Liver (tissue), 8 donors: ENCODE measurements at regions not wholly inside any gene's neighbourhood (a gene's known extent, or its start where the extent isn't known, plus 50 kb on each side); places are given as distances from the start of the nearest gene placed in this dataset.

Experiments
- DNase-seq: peaks from one replicate; pipeline ENCODE4 v3.0.0-alpha.2; 2017; ENCODE audit warnings: low spot score
- H3K27ac ChIP-seq, 2 donors: one replicate each; pipeline ENCODE4 v1.7.0; 2013; ENCODE audit warnings: inconsistent platforms in 2 of 2, low read length in 2 of 2, control low read depth in 1 of 2, low read depth in 1 of 2, mild to moderate bottlenecking in 1 of 2
- H3K27me3 ChIP-seq, 4 donors: one replicate each; pipeline versions ENCODE4 v1.6.1 to v1.7.0; 2013; ENCODE audit warnings: low read length in 3 of 4, inconsistent platforms in 1 of 4, mild to moderate bottlenecking in 1 of 4, moderate library complexity in 1 of 4; ENCODE audit not compliant: control insufficient read depth in 4 of 4, insufficient read depth in 4 of 4
- H3K36me3 ChIP-seq, 4 donors: one replicate each; pipeline versions ENCODE4 v1.6.1 to v1.7.0; 2013; ENCODE audit warnings: low read length in 3 of 4, mild to moderate bottlenecking in 3 of 4, low read depth in 1 of 4, moderate library complexity in 1 of 4; ENCODE audit not compliant: control insufficient read depth in 4 of 4, insufficient read depth in 3 of 4
- H3K4me1 ChIP-seq, 4 donors: one replicate each; pipeline versions ENCODE4 v1.6.1 to v1.7.0; 2013; ENCODE audit warnings: low read length in 3 of 4, mild to moderate bottlenecking in 3 of 4, moderate library complexity in 1 of 4; ENCODE audit not compliant: control insufficient read depth in 4 of 4, insufficient read depth in 4 of 4
- H3K4me3 ChIP-seq, 3 donors: one replicate each; pipeline versions ENCODE4 v1.6.1 to v1.7.0; 2013; ENCODE audit warnings: low read length in 3 of 3, control low read depth in 1 of 3, low read depth in 1 of 3, mild to moderate bottlenecking in 1 of 3
- H3K9ac ChIP-seq, 2 donors: one replicate each; pipeline ENCODE4 v1.7.0; 2013; ENCODE audit warnings: low read length in 2 of 2, mild to moderate bottlenecking in 2 of 2, moderate library complexity in 2 of 2, control low read depth in 1 of 2, low read depth in 1 of 2
- H3K9me3 ChIP-seq, 4 donors: one replicate each; pipeline versions ENCODE4 v1.6.1 to v1.7.0; 2013; ENCODE audit warnings: low read length in 3 of 4; ENCODE audit not compliant: control insufficient read depth in 4 of 4
- FOXA1 ChIP-seq: IDR thresholded peaks from 2 replicates; pipeline ENCODE4 v1.6.1; 2016; ENCODE audit warnings: antibody characterized with exemption
- FOXA2 ChIP-seq: IDR thresholded peaks from 2 replicates; pipeline ENCODE4 v1.6.1; 2016; ENCODE audit warnings: antibody characterized with exemption
- GABPA ChIP-seq, 2 donors: IDR thresholded peaks in 1 of 2; conservative IDR thresholded peaks in 1 of 2; 2 replicates each; pipeline ENCODE4 v1.6.1; 2016; ENCODE audit warnings: antibody characterized with exemption in 2 of 2, mild to moderate bottlenecking in 1 of 2, moderate library complexity in 1 of 2
- NR2F2 ChIP-seq: IDR thresholded peaks from 2 replicates; pipeline ENCODE4 v1.6.1; 2016; ENCODE audit warnings: antibody characterized with exemption
- RAD21 ChIP-seq, 2 donors: IDR thresholded peaks; 2 replicates each; pipeline ENCODE4 v1.6.1; 2016; ENCODE audit warnings: antibody characterized with exemption in 2 of 2, mild to moderate bottlenecking in 2 of 2
- RXRA ChIP-seq, 2 donors: IDR thresholded peaks; 2 replicates each; pipeline ENCODE4 v1.6.1; 2017 to 2018; ENCODE audit warnings: antibody characterized with exemption in 2 of 2, mild to moderate bottlenecking in 1 of 2
- SP1 ChIP-seq: IDR thresholded peaks from 2 replicates; pipeline ENCODE4 v1.6.1; 2018; ENCODE audit warnings: antibody characterized with exemption, mild to moderate bottlenecking
- TAF1 ChIP-seq: conservative IDR thresholded peaks from 2 replicates; pipeline ENCODE4 v1.6.1; 2016; ENCODE audit warnings: antibody characterized with exemption, mild to moderate bottlenecking
- YY1 ChIP-seq: IDR thresholded peaks from 2 replicates; pipeline ENCODE4 v1.6.1; 2016; ENCODE audit warnings: antibody characterized with exemption, mild to moderate bottlenecking
- WGBS: extraction: QIAGEN DNeasy Blood & Tissue Kit; methylation state at CpG from one replicate; pipeline ENCODE4 v1.1.7; 2013; 5-methylcytosine and 5-hydroxymethylcytosine counted together
- TF ChIP-seq, protein P1 (sequence below): fragments of 150-350 bp; IDR thresholded peaks from 2 replicates; pipeline ENCODE4 v1.5.1; 2017; ENCODE audit warnings: improper control_type of control experiment, low read depth, low read length; ENCODE audit not compliant: missing input control
- TF ChIP-seq, protein P2 (sequence below): IDR thresholded peaks from 2 replicates; pipeline ENCODE4 v1.6.1; 2016; ENCODE audit warnings: antibody characterized with exemption
- TF ChIP-seq, protein P3 (sequence below): IDR thresholded peaks from 2 replicates; pipeline ENCODE4 v1.6.1; 2016; ENCODE audit warnings: antibody characterized with exemption, mild to moderate bottlenecking
- donor health status: healthy.
- donor health status: healthy.
- donor health status: healthy.
- donor health status: healthy.
- donor health status: healthy.

DNA sequence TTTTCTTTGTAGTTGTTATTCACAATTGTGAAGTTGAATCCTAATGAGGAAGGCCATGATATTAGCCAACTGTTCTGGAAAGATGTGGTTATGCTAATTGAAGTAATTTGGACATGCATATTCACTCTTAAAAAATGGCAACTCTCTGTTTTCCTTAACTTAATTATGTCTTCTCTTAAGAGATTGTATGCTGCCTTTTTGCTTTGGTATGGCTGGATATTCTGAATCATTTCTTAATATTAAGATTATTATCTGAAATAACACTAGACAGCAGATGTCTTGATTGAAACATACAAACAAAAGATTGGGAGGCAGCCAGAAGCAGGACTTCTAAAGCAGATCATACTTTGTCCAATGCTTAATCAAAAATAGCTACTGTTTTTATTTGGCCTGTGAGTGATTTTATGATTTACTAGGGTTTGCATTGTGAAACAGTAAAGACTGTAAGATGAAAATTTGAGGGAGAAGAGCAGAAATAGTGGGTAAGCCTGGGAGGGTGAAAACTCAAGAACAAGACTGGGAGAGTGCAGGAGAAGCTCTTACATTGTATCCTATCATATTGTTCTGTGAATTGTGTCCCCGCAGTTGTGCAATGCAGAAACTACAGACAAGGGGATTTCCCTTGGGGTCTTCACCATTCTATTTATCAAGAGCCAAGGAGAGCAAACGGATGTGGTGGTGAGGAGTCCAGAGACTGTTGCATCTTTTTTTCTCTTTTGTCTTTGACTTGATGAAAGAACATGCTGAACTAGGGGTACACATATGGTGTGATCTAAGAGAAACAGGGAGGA is 554.8 kb downstream of the TUSC7 start (continued):
- TF ChIP-seq, protein P1, sequence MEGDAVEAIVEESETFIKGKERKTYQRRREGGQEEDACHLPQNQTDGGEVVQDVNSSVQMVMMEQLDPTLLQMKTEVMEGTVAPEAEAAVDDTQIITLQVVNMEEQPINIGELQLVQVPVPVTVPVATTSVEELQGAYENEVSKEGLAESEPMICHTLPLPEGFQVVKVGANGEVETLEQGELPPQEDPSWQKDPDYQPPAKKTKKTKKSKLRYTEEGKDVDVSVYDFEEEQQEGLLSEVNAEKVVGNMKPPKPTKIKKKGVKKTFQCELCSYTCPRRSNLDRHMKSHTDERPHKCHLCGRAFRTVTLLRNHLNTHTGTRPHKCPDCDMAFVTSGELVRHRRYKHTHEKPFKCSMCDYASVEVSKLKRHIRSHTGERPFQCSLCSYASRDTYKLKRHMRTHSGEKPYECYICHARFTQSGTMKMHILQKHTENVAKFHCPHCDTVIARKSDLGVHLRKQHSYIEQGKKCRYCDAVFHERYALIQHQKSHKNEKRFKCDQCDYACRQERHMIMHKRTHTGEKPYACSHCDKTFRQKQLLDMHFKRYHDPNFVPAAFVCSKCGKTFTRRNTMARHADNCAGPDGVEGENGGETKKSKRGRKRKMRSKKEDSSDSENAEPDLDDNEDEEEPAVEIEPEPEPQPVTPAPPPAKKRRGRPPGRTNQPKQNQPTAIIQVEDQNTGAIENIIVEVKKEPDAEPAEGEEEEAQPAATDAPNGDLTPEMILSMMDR: no peak

DNA sequence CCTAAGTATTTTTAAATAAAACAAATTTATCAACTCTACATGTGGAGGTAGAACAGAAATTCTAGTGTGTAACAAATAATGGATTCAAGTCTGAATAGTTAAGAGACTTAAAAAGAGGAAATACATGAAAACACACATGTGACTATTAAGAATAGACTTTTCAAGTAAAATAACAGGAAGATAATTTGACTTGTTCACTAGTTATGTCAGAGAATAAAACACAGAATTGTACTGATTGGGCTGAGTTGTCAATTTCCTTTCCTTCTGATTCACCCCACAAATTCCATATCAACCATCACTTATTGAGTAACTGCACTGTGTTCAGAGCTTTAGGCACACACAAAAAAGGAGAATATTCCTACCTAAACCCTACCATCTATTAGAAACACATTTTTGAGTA is 557.2 kb downstream of the TUSC7 start:
- DNase-seq: no peak
- TF ChIP-seq, protein P2, sequence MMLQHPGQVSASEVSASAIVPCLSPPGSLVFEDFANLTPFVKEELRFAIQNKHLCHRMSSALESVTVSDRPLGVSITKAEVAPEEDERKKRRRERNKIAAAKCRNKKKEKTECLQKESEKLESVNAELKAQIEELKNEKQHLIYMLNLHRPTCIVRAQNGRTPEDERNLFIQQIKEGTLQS: no peak
- TF ChIP-seq NR2F2: no peak
- no peak for TF ChIP-seq YY1
- TF ChIP-seq SP1: no peak
- no peak for TF ChIP-seq FOXA1
- TF ChIP-seq FOXA2: no peak
- TF ChIP-seq GABPA (IDR thresholded peaks at IDR 0.05 in 1 of 2, conservative IDR thresholded peaks at IDR 0.05 in 1 of 2): no peak
- TF ChIP-seq RAD21 (IDR thresholded peaks at IDR 0.05): no peak
- no peak overlapping the region for H3K27ac ChIP-seq
- no peaks in the 10 kb centered on the region for H3K27me3 ChIP-seq
- no peaks in the 10 kb centered on the region for H3K9me3 ChIP-seq
- H3K9ac ChIP-seq: no peak overlapping the region
- peaks cover 2 to 7% (median 6%) of the 10 kb centered on the region in 4 donors for H3K4me1 ChIP-seq
- H3K36me3 ChIP-seq: no peaks in the 10 kb centered on the region
- H3K4me3 ChIP-seq: no peak overlapping the region

DNA sequence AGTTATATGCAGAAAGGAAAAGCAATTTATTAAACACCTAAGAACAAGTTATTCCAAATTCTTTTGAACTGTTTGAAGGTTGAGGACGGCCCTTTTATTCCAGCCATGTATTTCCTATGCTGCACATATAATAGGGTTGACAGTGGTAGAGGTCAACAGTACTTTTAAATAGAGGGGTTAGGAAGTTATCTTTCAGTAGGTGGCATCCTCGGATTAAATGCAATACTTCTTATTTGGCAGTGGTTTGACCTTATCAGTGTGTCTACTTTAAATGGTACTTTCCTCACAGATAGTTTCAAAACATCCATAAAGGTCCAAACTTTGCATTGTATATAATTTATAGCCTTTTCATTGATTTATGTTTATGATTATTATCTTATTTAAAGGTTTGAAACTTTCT is 558.7 kb downstream of the TUSC7 start:
- 57% methylated on average over 2 of the region's 2 CpGs for WGBS
- no peaks in the 10 kb centered on the region for H3K27me3 ChIP-seq

More for the DNA sequence above, 558.7 kb downstream of the TUSC7 start:
- no peak for DNase-seq
- TF ChIP-seq, protein P1: peak; percentile 38
- TF ChIP-seq RAD21 (IDR thresholded peaks at IDR 0.05): peak; percentile 62 to 83
- TF ChIP-seq GABPA (IDR thresholded peaks at IDR 0.05 in 1 of 2, conservative IDR thresholded peaks at IDR 0.05 in 1 of 2): no peak
- TF ChIP-seq, protein P3, sequence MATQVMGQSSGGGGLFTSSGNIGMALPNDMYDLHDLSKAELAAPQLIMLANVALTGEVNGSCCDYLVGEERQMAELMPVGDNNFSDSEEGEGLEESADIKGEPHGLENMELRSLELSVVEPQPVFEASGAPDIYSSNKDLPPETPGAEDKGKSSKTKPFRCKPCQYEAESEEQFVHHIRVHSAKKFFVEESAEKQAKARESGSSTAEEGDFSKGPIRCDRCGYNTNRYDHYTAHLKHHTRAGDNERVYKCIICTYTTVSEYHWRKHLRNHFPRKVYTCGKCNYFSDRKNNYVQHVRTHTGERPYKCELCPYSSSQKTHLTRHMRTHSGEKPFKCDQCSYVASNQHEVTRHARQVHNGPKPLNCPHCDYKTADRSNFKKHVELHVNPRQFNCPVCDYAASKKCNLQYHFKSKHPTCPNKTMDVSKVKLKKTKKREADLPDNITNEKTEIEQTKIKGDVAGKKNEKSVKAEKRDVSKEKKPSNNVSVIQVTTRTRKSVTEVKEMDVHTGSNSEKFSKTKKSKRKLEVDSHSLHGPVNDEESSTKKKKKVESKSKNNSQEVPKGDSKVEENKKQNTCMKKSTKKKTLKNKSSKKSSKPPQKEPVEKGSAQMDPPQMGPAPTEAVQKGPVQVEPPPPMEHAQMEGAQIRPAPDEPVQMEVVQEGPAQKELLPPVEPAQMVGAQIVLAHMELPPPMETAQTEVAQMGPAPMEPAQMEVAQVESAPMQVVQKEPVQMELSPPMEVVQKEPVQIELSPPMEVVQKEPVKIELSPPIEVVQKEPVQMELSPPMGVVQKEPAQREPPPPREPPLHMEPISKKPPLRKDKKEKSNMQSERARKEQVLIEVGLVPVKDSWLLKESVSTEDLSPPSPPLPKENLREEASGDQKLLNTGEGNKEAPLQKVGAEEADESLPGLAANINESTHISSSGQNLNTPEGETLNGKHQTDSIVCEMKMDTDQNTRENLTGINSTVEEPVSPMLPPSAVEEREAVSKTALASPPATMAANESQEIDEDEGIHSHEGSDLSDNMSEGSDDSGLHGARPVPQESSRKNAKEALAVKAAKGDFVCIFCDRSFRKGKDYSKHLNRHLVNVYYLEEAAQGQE: peak; percentile 18
- TF ChIP-seq RXRA (IDR thresholded peaks at IDR 0.05): no peak
- no peak for TF ChIP-seq TAF1
- Histone ChIP-seq H3K9ac (no peak overlapping the region), H3K4me1 (no peaks in the 10 kb centered on the region), H3K36me3 (no peaks in the 10 kb centered on the region), H3K27ac (no peak overlapping the region), H3K4me3 (no peak overlapping the region), H3K9me3 (no peaks in the 10 kb centered on the region)
